Adrenal gland (tissue), 5 donors: ENCODE measurements at regions not wholly inside any gene's neighbourhood (a gene's known extent, or its start where the extent isn't known, plus 50 kb on each side); places are given as distances from the start of the nearest gene placed in this dataset.

ENCODE experiments used
- POLR2A ChIP-seq, 2 donors: fragments of 450-650 bp; IDR thresholded peaks; one replicate each; pipeline ENCODE4 v1.6.1; 2017; ENCODE audit warnings: antibody characterized with exemption in 2 of 2, mild to moderate bottlenecking in 2 of 2, moderate library complexity in 1 of 2
- TF ChIP-seq, protein P1 (sequence below), 6 experiments: fragments of 450-650 bp in 4 of 6; fragments of 200-600 bp in 2 of 6; sonication (generic) in 1 of 6; IDR thresholded peaks; 1 replicate in 5 of 6; 2 replicates in 1 of 6; pipeline versions ENCODE4 v1.5.1 to v1.8.0; 2016 to 2021; ENCODE audit warnings: antibody characterized with exemption in 6 of 6, mild to moderate bottlenecking in 2 of 6, moderate library complexity in 1 of 6
- donor health status: DM: no; HTN: no; CAD: no.

DNA sequence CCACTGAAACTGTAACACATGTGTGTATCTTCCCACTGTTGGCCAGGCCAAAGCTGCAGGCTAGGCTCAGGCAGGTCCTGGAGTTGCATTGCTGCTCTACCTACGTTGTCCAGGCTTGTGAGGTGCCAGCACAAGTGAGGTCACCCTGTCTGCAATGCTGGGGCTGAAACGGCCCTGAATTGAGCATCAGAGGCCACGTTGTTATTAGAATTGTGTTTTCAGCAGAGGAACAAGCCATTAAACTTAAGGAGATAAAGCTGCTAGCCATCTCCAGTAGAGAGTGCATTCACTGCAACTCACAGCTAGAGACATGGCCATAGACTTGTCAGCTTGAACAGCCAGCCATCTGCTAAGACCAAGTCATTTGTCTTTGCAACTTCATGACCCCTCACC, 191.8 kb downstream of the SEMA6A start:
- TF ChIP-seq, protein P1, sequence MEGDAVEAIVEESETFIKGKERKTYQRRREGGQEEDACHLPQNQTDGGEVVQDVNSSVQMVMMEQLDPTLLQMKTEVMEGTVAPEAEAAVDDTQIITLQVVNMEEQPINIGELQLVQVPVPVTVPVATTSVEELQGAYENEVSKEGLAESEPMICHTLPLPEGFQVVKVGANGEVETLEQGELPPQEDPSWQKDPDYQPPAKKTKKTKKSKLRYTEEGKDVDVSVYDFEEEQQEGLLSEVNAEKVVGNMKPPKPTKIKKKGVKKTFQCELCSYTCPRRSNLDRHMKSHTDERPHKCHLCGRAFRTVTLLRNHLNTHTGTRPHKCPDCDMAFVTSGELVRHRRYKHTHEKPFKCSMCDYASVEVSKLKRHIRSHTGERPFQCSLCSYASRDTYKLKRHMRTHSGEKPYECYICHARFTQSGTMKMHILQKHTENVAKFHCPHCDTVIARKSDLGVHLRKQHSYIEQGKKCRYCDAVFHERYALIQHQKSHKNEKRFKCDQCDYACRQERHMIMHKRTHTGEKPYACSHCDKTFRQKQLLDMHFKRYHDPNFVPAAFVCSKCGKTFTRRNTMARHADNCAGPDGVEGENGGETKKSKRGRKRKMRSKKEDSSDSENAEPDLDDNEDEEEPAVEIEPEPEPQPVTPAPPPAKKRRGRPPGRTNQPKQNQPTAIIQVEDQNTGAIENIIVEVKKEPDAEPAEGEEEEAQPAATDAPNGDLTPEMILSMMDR (IDR thresholded peaks at IDR 0.05), result no peak
- TF ChIP-seq POLR2A (IDR thresholded peaks at IDR 0.05), result no peak
